ENCODE measurements at regions not wholly inside any gene's neighbourhood (a gene's known extent, or its start where the extent isn't known, plus 50 kb on each side); places are given as distances from the start of the nearest gene placed in this dataset.

- no peaks in the 10 kb centered on the region for H3K9me3 ChIP-seq (ENCODE audit: low read depth, low read length)
- DNase-seq (ENCODE audit: low read depth, low spot score): no peak
- TF ChIP-seq POLR2AphosphoS5 (IDR thresholded peaks at IDR 0.05; ENCODE audit: borderline replicate concordance, low read depth, low read length) (no peak), FOXP2 (optimal IDR thresholded peaks at IDR 0.05; ENCODE audit: control extremely low read depth, extremely low read length, insufficient read depth) (no peak), EZH2 (IDR thresholded peaks at IDR 0.05) (no peak)
- no peak overlapping the region for H3K27ac ChIP-seq
- no peaks in the 10 kb centered on the region for H3K36me3 ChIP-seq (ENCODE audit: insufficient read depth, low read length)
- no peak overlapping the region for H3K4me3 ChIP-seq
- no peak overlapping the region for H3K9ac ChIP-seq (ENCODE audit: insufficient read length)
Measured at GRCh38 chr1:72570815-72571214, 288.5 kb upstream of the NEGR1 start.

- no peak for DNase-seq (ENCODE audit: low read depth, low spot score)
- no peak overlapping the region for H3K27ac ChIP-seq
- no peak overlapping the region for H3K4me3 ChIP-seq
- no peak overlapping the region for H3K9ac ChIP-seq (ENCODE audit: insufficient read length)
- TF ChIP-seq POLR2AphosphoS5 (IDR thresholded peaks at IDR 0.05; ENCODE audit: borderline replicate concordance, low read depth, low read length) (no peak), FOXP2 (optimal IDR thresholded peaks at IDR 0.05; ENCODE audit: control extremely low read depth, extremely low read length, insufficient read depth) (no peak), EZH2 (IDR thresholded peaks at IDR 0.05) (no peak)
- no peaks in the 10 kb centered on the region for H3K9me3 ChIP-seq (ENCODE audit: low read depth, low read length)
- no peaks in the 10 kb centered on the region for H3K36me3 ChIP-seq (ENCODE audit: insufficient read depth, low read length)
Measured at GRCh38 chr1:72568113-72568512, 285.8 kb upstream of the NEGR1 start.

- H3K4me3 ChIP-seq: no peak overlapping the region
- DNase-seq (ENCODE audit: low read depth, low spot score): no peak
- no peaks in the 10 kb centered on the region for H3K36me3 ChIP-seq (ENCODE audit: insufficient read depth, low read length)
- H3K9ac ChIP-seq (ENCODE audit: insufficient read length): no peak overlapping the region
- no peak overlapping the region for H3K27ac ChIP-seq
- TF ChIP-seq FOXP2 (optimal IDR thresholded peaks at IDR 0.05; ENCODE audit: control extremely low read depth, extremely low read length, insufficient read depth) (no peak), POLR2AphosphoS5 (IDR thresholded peaks at IDR 0.05; ENCODE audit: borderline replicate concordance, low read depth, low read length) (no peak), EZH2 (IDR thresholded peaks at IDR 0.05) (no peak)
- H3K9me3 ChIP-seq (ENCODE audit: low read depth, low read length): no peaks in the 10 kb centered on the region
Measured at GRCh38 chr1:72567521-72567920, 285.2 kb upstream of the NEGR1 start.

GRCh38 chr1:72564749-72565148 lies 282.4 kb upstream of the NEGR1 start:
- H3K4me3 ChIP-seq: no peak overlapping the region
- H3K36me3 ChIP-seq (ENCODE audit: insufficient read depth, low read length): no peaks in the 10 kb centered on the region
- no peak overlapping the region for H3K9ac ChIP-seq (ENCODE audit: insufficient read length)
- no peak for DNase-seq (ENCODE audit: low read depth, low spot score)
- no peaks in the 10 kb centered on the region for H3K9me3 ChIP-seq (ENCODE audit: low read depth, low read length)
- H3K27ac ChIP-seq: no peak overlapping the region
- no peak for TF ChIP-seq POLR2AphosphoS5 (IDR thresholded peaks at IDR 0.05; ENCODE audit: borderline replicate concordance, low read depth, low read length)
- TF ChIP-seq EZH2 (IDR thresholded peaks at IDR 0.05): no peak
- no peak for TF ChIP-seq FOXP2 (optimal IDR thresholded peaks at IDR 0.05; ENCODE audit: control extremely low read depth, extremely low read length, insufficient read depth)

GRCh38 chr1:72557446-72558049 lies 275.2 kb upstream of the NEGR1 start:
- Histone ChIP-seq H3K27ac (0 out of 2 replicates have a peak overlapping the region, but pooled peaks have one; percentile 25), H3K9me3 (ENCODE audit: low read depth, low read length) (no peaks in the 10 kb centered on the region), H3K4me3 (no peak overlapping the region; the same call in 1 of the 2 replicates), H3K36me3 (ENCODE audit: insufficient read depth, low read length) (no peaks in the 10 kb centered on the region), H3K9ac (ENCODE audit: insufficient read length) (no peak overlapping the region)
- no peak for TF ChIP-seq EZH2 (IDR thresholded peaks at IDR 0.05)
- TF ChIP-seq FOXP2 (optimal IDR thresholded peaks at IDR 0.05; ENCODE audit: control extremely low read depth, extremely low read length, insufficient read depth): no peak
- no peak for TF ChIP-seq POLR2AphosphoS5 (IDR thresholded peaks at IDR 0.05; ENCODE audit: borderline replicate concordance, low read depth, low read length)
- DNase-seq (ENCODE audit: low read depth, low spot score): no peak

- TF ChIP-seq FOXP2 (optimal IDR thresholded peaks at IDR 0.05; ENCODE audit: control extremely low read depth, extremely low read length, insufficient read depth) (no peak), EZH2 (IDR thresholded peaks at IDR 0.05) (no peak), POLR2AphosphoS5 (IDR thresholded peaks at IDR 0.05; ENCODE audit: borderline replicate concordance, low read depth, low read length) (no peak)
- DNase-seq (ENCODE audit: low read depth, low spot score): peak; percentile 76
- Histone ChIP-seq H3K27ac (no peak overlapping the region), H3K4me3 (peak overlapping the region; percentile 37), H3K9ac (ENCODE audit: insufficient read length) (no peak overlapping the region), H3K36me3 (ENCODE audit: insufficient read depth, low read length) (no peaks in the 10 kb centered on the region), H3K9me3 (ENCODE audit: low read depth, low read length) (no peaks in the 10 kb centered on the region)
Measured at GRCh38 chr1:72547412-72547811, 265.1 kb upstream of the NEGR1 start.

- Histone ChIP-seq H3K9ac (ENCODE audit: insufficient read length) (no peak overlapping the region), H3K4me3 (no peak overlapping the region), H3K36me3 (ENCODE audit: insufficient read depth, low read length) (no peaks in the 10 kb centered on the region), H3K27ac (no peak overlapping the region), H3K9me3 (ENCODE audit: low read depth, low read length) (no peaks in the 10 kb centered on the region)
- TF ChIP-seq EZH2 (IDR thresholded peaks at IDR 0.05): no peak
- TF ChIP-seq POLR2AphosphoS5 (IDR thresholded peaks at IDR 0.05; ENCODE audit: borderline replicate concordance, low read depth, low read length): no peak
- TF ChIP-seq FOXP2 (optimal IDR thresholded peaks at IDR 0.05; ENCODE audit: control extremely low read depth, extremely low read length, insufficient read depth): no peak
- no peak for DNase-seq (ENCODE audit: low read depth, low spot score)
Measured at GRCh38 chr1:72540674-72541073, 258.3 kb upstream of the NEGR1 start.

GRCh38 chr1:72535470-72535869 lies 253.1 kb upstream of the NEGR1 start:
- no peaks in the 10 kb centered on the region for H3K9me3 ChIP-seq (ENCODE audit: low read depth, low read length)
- no peak overlapping the region for H3K9ac ChIP-seq (ENCODE audit: insufficient read length)
- no peak overlapping the region for H3K27ac ChIP-seq
- no peaks in the 10 kb centered on the region for H3K36me3 ChIP-seq (ENCODE audit: insufficient read depth, low read length)
- H3K4me3 ChIP-seq: no peak overlapping the region
- no peak for TF ChIP-seq FOXP2 (optimal IDR thresholded peaks at IDR 0.05; ENCODE audit: control extremely low read depth, extremely low read length, insufficient read depth)
- no peak for TF ChIP-seq POLR2AphosphoS5 (IDR thresholded peaks at IDR 0.05; ENCODE audit: borderline replicate concordance, low read depth, low read length)
- TF ChIP-seq EZH2 (IDR thresholded peaks at IDR 0.05): no peak
- DNase-seq (ENCODE audit: low read depth, low spot score): no peak

- Histone ChIP-seq H3K36me3 (ENCODE audit: insufficient read depth, low read length) (no peaks in the 10 kb centered on the region), H3K9ac (ENCODE audit: insufficient read length) (no peak overlapping the region), H3K9me3 (ENCODE audit: low read depth, low read length) (no peaks in the 10 kb centered on the region), H3K27ac (no peak overlapping the region), H3K4me3 (no peak overlapping the region)
- no peak for TF ChIP-seq EZH2 (IDR thresholded peaks at IDR 0.05)
- no peak for TF ChIP-seq FOXP2 (optimal IDR thresholded peaks at IDR 0.05; ENCODE audit: control extremely low read depth, extremely low read length, insufficient read depth)
- TF ChIP-seq POLR2AphosphoS5 (IDR thresholded peaks at IDR 0.05; ENCODE audit: borderline replicate concordance, low read depth, low read length): no peak
- DNase-seq (ENCODE audit: low read depth, low spot score): no peak
Measured at GRCh38 chr1:72530646-72531045, 248.3 kb upstream of the NEGR1 start.
